Hepatocyte (in vitro differentiated cells): ENCODE measurements at regions not wholly inside any gene's neighbourhood (a gene's known extent, or its start where the extent isn't known, plus 50 kb on each side); places are given as distances from the start of the nearest gene placed in this dataset.

Experiments used
- EZH2 ChIP-seq: fragments of 200-600 bp; sonication (generic); IDR thresholded peaks from 2 replicates; pipeline ENCODE4 v1.6.1; 2016; ENCODE audit warnings: antibody characterized with exemption, mild to moderate bottlenecking, borderline replicate concordance
- TF ChIP-seq, protein P1 (sequence below): fragments of 200-600 bp; sonication (generic); IDR thresholded peaks from 2 replicates; pipeline ENCODE4 v1.5.1; 2016; ENCODE audit warnings: antibody characterized with exemption, mild to moderate bottlenecking; ENCODE audit not compliant: poor library complexity

DNA sequence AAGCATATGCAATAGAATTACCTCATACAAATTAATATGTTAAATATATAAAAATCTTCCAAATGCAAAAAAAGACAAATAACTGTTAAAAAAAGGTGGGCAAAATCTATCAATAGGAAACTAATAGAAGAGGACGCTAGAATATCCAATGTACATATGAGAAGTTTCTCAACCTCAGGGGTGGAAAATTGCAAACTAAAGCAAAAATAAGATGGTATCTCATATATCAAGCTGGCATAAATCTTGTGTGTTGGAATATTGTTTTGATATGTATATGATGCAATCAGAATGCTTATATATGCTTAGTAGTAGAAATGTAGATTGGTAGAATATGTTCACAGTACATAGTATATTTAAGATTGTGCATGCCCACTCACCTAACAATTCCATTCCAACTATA is 395.0 kb upstream of the OPRM1 start:
- TF ChIP-seq, protein P1, sequence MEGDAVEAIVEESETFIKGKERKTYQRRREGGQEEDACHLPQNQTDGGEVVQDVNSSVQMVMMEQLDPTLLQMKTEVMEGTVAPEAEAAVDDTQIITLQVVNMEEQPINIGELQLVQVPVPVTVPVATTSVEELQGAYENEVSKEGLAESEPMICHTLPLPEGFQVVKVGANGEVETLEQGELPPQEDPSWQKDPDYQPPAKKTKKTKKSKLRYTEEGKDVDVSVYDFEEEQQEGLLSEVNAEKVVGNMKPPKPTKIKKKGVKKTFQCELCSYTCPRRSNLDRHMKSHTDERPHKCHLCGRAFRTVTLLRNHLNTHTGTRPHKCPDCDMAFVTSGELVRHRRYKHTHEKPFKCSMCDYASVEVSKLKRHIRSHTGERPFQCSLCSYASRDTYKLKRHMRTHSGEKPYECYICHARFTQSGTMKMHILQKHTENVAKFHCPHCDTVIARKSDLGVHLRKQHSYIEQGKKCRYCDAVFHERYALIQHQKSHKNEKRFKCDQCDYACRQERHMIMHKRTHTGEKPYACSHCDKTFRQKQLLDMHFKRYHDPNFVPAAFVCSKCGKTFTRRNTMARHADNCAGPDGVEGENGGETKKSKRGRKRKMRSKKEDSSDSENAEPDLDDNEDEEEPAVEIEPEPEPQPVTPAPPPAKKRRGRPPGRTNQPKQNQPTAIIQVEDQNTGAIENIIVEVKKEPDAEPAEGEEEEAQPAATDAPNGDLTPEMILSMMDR, result no peak
- no peak for TF ChIP-seq EZH2
